GM21786 (cell line): ENCODE measurements at regions not wholly inside any gene's neighbourhood (a gene's known extent, or its start where the extent isn't known, plus 50 kb on each side); places are given as distances from the start of the nearest gene placed in this dataset.

ENCODE experiments used
- ATAC-seq: cut with Tn5 transposase; IDR thresholded peaks from one replicate; pipeline ENCODE4 v1.9.1; 2021; ENCODE audit not compliant: unreplicated experiment

DNA sequence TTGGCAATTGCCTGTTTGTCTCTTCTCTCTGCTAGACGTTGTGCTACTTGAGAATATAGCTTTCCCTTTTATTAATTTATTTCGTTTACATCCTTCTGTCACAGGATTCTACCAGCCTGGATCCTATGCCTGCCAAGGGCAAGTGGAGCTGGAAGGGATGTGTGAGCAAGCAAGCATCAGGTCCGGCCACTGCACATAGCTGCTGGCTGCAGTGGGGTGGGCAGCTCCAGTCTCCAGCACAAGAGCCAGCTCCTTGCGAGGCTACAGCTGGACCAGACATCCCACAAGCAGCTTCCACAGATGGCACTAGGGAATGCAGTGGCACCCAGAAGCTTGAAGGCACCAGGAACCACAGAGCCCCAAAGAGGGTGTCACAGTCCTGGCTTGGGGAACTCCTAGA lies 225.0 kb downstream of the KCNC2 start:
- no peak for ATAC-seq

DNA sequence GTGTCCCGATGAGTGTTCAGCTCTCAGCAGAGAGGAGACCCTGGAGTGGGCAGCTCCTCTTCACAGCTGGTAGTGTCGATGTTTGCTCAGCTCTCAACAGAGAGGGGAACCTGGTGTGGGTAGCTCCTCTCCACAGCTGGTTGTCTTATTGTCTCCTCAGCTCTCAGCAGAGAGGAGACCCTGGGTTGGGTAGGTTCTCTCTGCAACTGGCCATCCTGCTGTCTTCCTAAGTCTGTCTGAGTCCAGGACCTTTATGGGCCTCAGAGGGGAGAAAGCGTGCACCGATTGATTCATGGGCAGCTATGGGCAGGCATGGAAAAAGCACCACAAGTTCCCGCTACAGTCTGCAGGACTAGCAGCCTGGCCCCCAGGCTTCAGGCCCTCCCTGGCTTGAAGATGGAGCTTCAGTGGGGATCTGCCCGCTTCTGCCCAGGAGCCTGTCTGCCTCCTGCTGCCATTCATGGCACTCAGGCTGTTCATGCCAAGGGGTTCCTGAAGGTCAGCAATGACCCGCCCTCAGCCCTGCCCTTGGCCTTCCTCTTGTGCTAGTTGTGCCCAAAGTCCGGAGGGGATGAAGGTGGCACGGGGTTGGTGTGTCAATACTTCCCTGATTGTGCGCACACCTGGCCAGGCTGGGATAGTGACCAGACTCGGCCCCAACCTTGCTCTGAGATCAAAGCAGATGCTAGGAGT lies 224.2 kb downstream of the KCNC2 start:
- ATAC-seq: no peak

DNA sequence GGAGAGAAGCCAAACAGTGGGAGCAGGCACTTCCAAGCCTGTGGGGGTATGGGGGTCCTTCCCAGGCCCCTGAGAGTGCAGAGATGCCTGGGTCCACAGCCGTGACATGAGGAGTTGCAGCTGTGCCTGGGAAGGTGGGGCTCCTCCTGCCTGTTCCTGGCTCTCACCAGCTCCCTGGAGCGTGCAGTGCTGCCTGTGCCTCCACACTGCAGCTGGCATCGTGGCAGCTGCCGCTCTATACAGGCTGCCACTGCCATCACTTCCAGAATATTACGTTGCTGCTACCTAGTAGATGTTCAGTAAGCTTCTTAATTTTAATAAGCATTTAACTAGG lies 223.7 kb downstream of the KCNC2 start:
- ATAC-seq: no peak

DNA sequence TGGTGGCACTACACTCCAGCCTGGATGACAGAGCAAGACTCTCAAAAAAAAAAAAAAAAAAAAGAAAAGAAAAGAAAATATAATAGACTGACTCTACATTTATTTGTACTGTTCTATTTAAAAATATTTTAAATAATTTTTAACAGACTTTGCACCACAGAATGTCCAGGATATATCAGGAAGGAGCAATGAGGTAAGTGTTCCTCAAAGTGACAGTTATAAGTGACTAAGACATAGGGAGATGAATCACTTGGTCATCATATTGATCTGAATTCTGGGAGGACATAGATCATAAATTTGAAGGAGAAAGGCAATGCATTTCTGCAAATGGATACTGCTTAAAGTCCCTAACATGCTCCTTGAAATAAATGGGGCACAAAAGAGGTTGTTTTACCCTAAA lies 221.5 kb downstream of the KCNC2 start:
- no peak for ATAC-seq
